Hematopoietic multipotent progenitor cell treated with erythropoietin and hydrocortisone succinate and interleukin-3 and kit ligand, for 4 days (in vitro differentiated cells): ENCODE measurements at regions not wholly inside any gene's neighbourhood (a gene's known extent, or its start where the extent isn't known, plus 50 kb on each side); places are given as distances from the start of the nearest gene placed in this dataset.
A peak's percentile ranks its signal among the peaks of the same experiment; 100 is the strongest.
"Not testable (repeated sequence)": the region's sequence is repeated elsewhere in the genome, so short reads cannot be mapped to it uniquely, and the experiment has no call there.

Experiments
- DNase-seq: peaks from one replicate; pipeline ENCODE4 v3.0.0-alpha.2; 2015

GRCh38 chr2:132220589-132220988, 58.8 kb upstream of the ANKRD30BL start:
- DNase-seq = not testable (repeated sequence)

DNA sequence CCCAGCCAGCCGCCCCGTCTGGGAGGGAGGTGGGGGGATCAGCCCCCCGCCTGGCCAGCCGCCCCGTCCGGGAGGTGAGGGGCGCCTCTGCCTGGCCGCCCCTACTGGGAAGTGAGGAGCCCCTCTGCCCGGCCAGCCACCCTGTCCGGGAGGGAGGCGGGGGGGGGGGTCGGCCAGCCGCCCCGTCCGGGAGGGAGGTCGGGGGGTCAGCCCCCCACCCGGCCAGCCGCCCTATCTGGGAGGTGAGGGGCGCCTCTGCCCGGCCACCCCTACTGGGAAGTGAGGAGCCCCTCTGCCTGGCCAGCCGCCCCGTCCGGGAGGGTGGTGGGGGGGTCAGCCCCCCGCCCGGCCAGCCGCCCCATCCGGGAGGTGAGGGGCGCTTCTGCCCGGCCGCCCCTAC, 60.1 kb upstream of the ANKRD30BL start:
- DNase-seq = not testable (repeated sequence)

- DNase-seq = no peak
Observed at GRCh38 chr2:132252191-132252893, 90.6 kb upstream of the ANKRD30BL start.

DNA sequence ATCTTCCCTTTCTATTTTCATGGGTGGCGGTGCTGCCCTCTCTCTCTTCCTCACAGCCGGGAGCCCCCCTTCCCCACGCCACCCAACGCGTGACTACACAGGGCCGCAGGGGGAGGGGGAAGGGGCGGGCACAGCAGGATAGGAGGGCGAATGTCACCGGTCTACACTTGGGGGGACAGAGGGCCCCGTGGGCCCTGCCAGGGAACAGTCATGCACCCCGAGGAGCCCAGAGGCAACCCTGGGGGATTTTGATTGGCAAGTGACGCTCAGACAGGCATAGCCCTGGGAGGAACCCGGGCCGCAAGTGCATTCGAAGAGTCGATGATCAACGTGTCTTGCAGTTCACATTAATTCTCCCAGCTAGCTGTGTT, 91.1 kb upstream of the ANKRD30BL start:
- no peak for DNase-seq

DNA sequence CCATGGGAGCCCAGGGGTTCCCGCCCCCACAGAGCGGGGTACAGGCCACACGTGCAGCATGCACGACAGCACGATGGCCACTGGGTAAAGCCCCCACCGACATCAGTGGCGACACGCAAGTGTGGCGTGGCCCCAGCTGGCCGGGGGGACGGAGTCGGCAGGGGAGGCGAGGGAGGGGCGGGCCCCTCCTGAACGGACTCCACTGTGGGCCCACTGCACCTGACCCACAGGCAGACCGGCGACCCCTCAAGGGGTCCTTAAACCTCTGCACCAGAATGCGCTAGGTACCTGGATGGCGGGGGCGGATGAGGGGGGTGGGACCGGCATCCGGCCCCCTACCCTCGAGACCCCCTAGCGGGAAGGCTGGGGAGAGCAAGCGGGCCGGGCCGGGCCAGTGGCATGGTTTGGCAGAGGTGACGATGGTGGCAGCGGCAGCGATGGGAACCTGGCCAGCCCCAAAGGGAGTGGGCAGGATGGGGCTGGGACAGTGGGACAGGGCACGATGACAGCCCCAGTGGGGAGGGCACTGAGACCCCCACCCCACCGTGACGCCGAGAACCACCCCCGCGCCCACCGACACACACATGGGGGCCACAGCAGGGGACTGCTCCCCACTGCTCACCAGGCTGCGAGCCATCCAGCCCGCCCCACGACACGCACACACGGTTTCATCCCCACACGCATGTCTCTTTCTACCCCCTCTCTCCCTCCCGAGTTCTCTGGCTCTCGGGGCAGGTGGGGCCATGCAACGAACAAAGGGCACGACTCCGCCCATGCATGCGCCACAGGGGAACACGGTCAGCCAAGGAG, 91.9 kb upstream of the ANKRD30BL start:
- DNase-seq = no peak

- DNase-seq = not testable (repeated sequence)
Observed at GRCh38 chr2:132254306-132254919, 92.7 kb upstream of the ANKRD30BL start.

GRCh38 chr2:132255714-132256113, 94.0 kb upstream of the ANKRD30BL start:
- DNase-seq = no peak

DNA sequence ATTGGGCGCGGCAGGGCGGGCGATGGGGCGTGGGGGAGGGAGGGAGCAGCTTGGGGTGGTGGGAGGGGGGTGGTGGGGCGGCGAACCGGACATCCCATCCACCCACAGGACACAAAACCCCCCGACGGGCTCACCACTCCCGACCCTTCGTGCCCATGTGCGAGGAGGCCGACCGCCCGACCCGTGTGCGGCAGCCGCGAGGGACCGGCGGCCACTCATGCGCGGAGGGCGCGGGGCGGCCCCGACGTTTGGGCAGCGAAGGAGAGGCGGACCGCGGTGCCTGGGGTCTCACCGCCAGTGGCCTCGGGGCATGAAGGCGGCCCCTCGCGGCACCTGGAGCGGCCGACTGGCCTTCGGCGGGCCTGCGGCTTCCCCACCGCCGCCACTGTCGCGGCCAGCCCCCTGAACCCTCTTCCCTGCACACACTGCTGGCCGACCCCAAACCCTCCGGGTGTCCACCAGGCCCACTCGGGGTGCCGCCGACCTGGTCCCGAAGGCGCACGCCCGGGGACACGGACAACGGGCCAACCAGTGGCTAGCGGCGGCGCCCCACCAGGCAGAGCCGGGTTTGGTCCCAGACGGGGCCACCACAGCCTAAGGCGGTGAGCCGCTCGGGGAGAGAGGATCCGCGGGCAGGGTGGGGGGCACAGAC, 94.6 kb upstream of the ANKRD30BL start:
- DNase-seq = no peak

DNA sequence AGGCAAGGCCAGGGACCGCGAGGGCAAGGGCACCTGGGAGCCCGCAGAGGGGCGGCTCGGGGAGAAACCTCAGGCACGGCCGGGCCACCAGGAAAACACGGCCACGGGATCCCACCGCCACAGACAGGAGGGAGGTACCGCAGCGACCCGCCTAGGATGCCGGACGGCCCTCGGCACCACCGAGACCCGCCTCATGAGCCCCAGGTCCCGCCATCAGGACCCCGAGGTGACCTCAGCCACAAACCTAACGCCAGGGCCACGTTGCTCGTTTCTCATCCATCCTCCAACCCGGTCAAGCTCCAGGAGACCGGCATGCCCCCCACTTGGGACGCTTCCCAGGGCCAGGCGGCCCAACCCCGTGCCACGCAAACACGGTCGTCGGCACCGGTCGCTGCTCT, 95.2 kb upstream of the ANKRD30BL start:
- DNase-seq = not testable (repeated sequence)

- DNase-seq = not testable (repeated sequence)
Observed at GRCh38 chr2:132257301-132258171, 95.8 kb upstream of the ANKRD30BL start.

DNA sequence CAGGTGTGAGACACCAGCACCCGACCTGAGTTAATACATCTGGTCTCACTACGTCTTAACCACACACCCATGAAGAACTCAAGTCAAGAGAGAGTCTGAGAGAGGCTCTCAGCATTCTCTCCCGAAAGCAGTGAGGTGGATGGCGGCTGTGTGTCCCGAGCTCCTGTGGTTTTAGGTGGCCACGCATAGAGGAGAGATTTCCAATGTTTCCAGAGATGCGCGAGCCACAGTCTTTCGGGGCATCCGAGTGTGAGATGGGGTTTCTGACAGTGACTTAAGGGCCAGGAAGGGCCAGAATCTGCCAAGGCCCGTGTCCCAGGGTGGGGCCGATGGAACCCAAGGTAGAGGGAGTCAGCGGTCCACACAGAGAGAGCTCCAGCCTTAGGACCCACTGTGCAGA, 97.5 kb upstream of the ANKRD30BL start:
- not testable (repeated sequence) for DNase-seq

GRCh38 chr2:132265595-132265994, 103.8 kb upstream of the ANKRD30BL start:
- DNase-seq = not testable (repeated sequence)

GRCh38 chr2:132267105-132267497, 105.3 kb upstream of the ANKRD30BL start:
- DNase-seq = no peak

- DNase-seq = not testable (repeated sequence)
Observed at GRCh38 chr2:132267498-132268283, 105.9 kb upstream of the ANKRD30BL start.

GRCh38 chr2:132268284-132268976, 106.7 kb upstream of the ANKRD30BL start:
- DNase-seq = peak; percentile 62

- no peak for DNase-seq
Observed at GRCh38 chr2:132268977-132269523, 107.3 kb upstream of the ANKRD30BL start.

DNA sequence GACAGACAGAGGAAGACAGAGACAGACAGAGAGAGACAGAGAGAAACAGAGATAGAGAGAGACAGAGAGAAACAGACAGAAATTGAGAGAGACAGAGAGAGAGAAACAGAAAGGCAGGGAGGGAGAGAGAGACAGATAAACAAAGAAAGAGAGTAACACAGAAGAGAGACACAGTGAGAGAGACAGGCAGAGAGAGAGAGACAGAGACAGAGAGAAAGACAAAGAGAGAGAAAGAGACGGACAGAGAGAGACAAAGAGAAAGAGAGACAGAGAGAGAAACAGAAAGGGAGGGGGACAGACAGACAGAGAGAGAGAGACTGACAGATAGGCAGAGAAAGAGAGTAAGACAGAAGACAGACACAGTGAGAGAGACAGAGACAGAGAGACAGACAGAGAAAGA, 108.5 kb upstream of the ANKRD30BL start:
- DNase-seq = no peak

DNA sequence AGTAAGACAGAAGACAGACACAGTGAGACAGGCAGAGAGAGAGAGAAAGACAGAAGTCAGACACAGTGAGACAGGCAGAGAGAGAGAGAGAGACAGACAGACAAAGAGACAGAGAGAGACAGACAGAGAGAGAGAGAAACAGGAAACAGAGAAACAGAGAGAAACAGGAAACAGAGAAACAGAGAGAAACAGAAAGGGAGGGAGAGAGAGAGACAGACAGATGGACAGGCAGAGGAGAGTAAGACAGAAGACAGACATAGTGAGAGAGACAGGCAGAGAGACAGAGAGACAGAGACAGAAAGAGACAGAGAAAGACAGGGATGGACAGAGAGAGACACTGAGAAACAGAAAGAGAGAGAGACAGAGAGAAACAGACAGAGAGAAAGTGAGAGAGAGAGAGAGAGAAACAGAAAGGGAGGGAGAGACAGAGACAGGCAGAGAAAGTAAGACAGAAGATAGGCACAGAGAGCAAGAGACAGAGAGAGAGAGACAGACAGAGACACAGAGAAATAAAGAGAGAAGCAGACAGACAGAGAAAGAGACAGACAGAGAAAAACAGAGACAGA, 109.3 kb upstream of the ANKRD30BL start:
- no peak for DNase-seq

GRCh38 chr2:132271794-132272193, 110.0 kb upstream of the ANKRD30BL start:
- DNase-seq = not testable (repeated sequence)

DNA sequence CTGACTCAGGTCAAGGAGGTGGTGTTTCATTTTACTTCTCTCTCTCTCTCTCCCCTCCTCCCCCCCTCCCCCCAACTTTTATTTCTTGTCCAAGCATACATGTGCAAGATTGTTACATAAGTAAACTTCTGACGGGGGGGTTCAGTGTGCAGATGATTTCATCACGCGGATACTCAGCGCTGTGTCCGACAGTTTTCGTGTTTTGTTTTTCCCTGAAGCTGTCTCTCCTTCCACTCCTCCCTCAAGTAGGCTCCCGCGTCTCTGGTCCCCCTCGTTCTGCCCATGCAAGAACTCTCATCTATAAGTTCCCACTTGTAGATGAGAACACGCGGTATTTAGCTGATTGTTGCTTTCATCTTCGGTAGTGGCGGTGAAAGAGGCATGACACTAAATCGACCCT, 111.0 kb upstream of the ANKRD30BL start:
- no peak for DNase-seq
